ENCODE measurements at regions not wholly inside any gene's neighbourhood (a gene's known extent, or its start where the extent isn't known, plus 50 kb on each side); places are given as distances from the start of the nearest gene placed in this dataset.
"Not testable (repeated sequence)": the region's sequence is repeated elsewhere in the genome, so short reads cannot be mapped to it uniquely, and the experiment has no call there.

- DNase-seq, result no peak
Observed at GRCh38 chr2:125736306-125736705, 919.7 kb upstream of the GYPC start.

- DNase-seq, result no peak
Observed at GRCh38 chr2:125745514-125745913, 910.4 kb upstream of the GYPC start.

GRCh38 chr2:125746321-125747164, 909.4 kb upstream of the GYPC start:
- no peak for DNase-seq

- no peak for DNase-seq
Observed at GRCh38 chr2:125747165-125747425, 908.9 kb upstream of the GYPC start.

GRCh38 chr2:125756431-125756830, 899.5 kb upstream of the GYPC start:
- no peak for DNase-seq

GRCh38 chr2:125796784-125797183, 859.2 kb upstream of the GYPC start:
- DNase-seq, result no peak

GRCh38 chr2:125797192-125797591, 858.8 kb upstream of the GYPC start:
- no peak for DNase-seq

- no peak for DNase-seq
Observed at GRCh38 chr2:125822746-125823145, 833.2 kb upstream of the GYPC start.

- DNase-seq, result not testable (repeated sequence)
Observed at GRCh38 chr2:125825781-125826180, 830.2 kb upstream of the GYPC start.

- no peak for DNase-seq
Observed at GRCh38 chr2:125837128-125837527, 818.8 kb upstream of the GYPC start.

GRCh38 chr2:125837611-125838010, 818.3 kb upstream of the GYPC start:
- no peak for DNase-seq

- no peak for DNase-seq
Observed at GRCh38 chr2:125839945-125840344, 816.0 kb upstream of the GYPC start.

GRCh38 chr2:125842041-125842440, 813.9 kb upstream of the GYPC start:
- no peak for DNase-seq

GRCh38 chr2:125850541-125850940, 805.4 kb upstream of the GYPC start:
- DNase-seq, result no peak

- DNase-seq, result no peak
Observed at GRCh38 chr2:125852364-125852763, 803.6 kb upstream of the GYPC start.

GRCh38 chr2:125853626-125854025, 802.3 kb upstream of the GYPC start:
- DNase-seq, result no peak

GRCh38 chr2:125855204-125855603, 800.8 kb upstream of the GYPC start:
- no peak for DNase-seq

- no peak for DNase-seq
Observed at GRCh38 chr2:125857971-125858794, 797.8 kb upstream of the GYPC start.

GRCh38 chr2:125861461-125861860, 794.5 kb upstream of the GYPC start:
- no peak for DNase-seq

- DNase-seq, result no peak
Observed at GRCh38 chr2:125867908-125868307, 788.0 kb upstream of the GYPC start.

- DNase-seq, result no peak
Observed at GRCh38 chr2:125870264-125870663, 785.7 kb upstream of the GYPC start.

- no peak for DNase-seq
Observed at GRCh38 chr2:125870746-125871145, 785.2 kb upstream of the GYPC start.

GRCh38 chr2:125874564-125874963, 781.4 kb upstream of the GYPC start:
- no peak for DNase-seq

GRCh38 chr2:125885340-125885739, 770.6 kb upstream of the GYPC start:
- DNase-seq, result no peak
